Activated CD4-positive, alpha-beta T cell treated with anti-CD3 and anti-CD28 coated beads for 48 hours (primary cell): ENCODE measurements at regions not wholly inside any gene's neighbourhood (a gene's known extent, or its start where the extent isn't known, plus 50 kb on each side); places are given as distances from the start of the nearest gene placed in this dataset.

Source experiments
- DNase-seq: peaks from one replicate; pipeline ENCODE4 v3.0.0-alpha.2; 2020

- DNase-seq = no peak
These were observed 492.9 kb downstream of the PCDH18 start for GRCh38 chr4:137039370-137039769.

- no peak for DNase-seq
These were observed 500.1 kb downstream of the PCDH18 start for GRCh38 chr4:137032222-137032621.

GRCh38 chr4:137029026-137029425 is 503.3 kb downstream of the PCDH18 start:
- no peak for DNase-seq

GRCh38 chr4:137025484-137026059 is 506.7 kb downstream of the PCDH18 start:
- DNase-seq = no peak

- DNase-seq = no peak
These were observed 516.6 kb downstream of the PCDH18 start for GRCh38 chr4:137015426-137016409.

GRCh38 chr4:137000432-137000831 is 531.9 kb downstream of the PCDH18 start:
- DNase-seq = no peak

- DNase-seq = no peak
These were observed 540.3 kb downstream of the PCDH18 start for GRCh38 chr4:136992032-136992431.

GRCh38 chr4:136985683-136986082 is 546.6 kb downstream of the PCDH18 start:
- no peak for DNase-seq

- no peak for DNase-seq
These were observed 565.2 kb downstream of the PCDH18 start for GRCh38 chr4:136967069-136967468.

- no peak for DNase-seq
These were observed 566.8 kb downstream of the PCDH18 start for GRCh38 chr4:136965478-136965877.

GRCh38 chr4:136962868-136963267 is 569.4 kb downstream of the PCDH18 start:
- DNase-seq = no peak

- DNase-seq = no peak
These were observed 585.9 kb downstream of the PCDH18 start for GRCh38 chr4:136946307-136946907.

- DNase-seq = no peak
These were observed 592.5 kb downstream of the PCDH18 start for GRCh38 chr4:136939781-136940180.

- DNase-seq = no peak
These were observed 596.4 kb downstream of the PCDH18 start for GRCh38 chr4:136935871-136936270.

- no peak for DNase-seq
These were observed 597.0 kb downstream of the PCDH18 start for GRCh38 chr4:136935305-136935704.

GRCh38 chr4:136934601-136935000 is 597.7 kb downstream of the PCDH18 start:
- no peak for DNase-seq

- no peak for DNase-seq
These were observed 600.5 kb downstream of the PCDH18 start for GRCh38 chr4:136931781-136932180.

- no peak for DNase-seq
These were observed 603.3 kb downstream of the PCDH18 start for GRCh38 chr4:136928957-136929411.

- DNase-seq = no peak
These were observed 605.1 kb downstream of the PCDH18 start for GRCh38 chr4:136927172-136927571.

- no peak for DNase-seq
These were observed 607.1 kb downstream of the PCDH18 start for GRCh38 chr4:136925203-136925602.

GRCh38 chr4:136922066-136922465 is 610.2 kb downstream of the PCDH18 start:
- DNase-seq = no peak

- DNase-seq = no peak
These were observed 612.0 kb downstream of the PCDH18 start for GRCh38 chr4:136920092-136920881.

GRCh38 chr4:136918772-136919171 is 613.5 kb downstream of the PCDH18 start:
- DNase-seq = no peak
